KMS-11 (cell line): ENCODE measurements at regions not wholly inside any gene's neighbourhood (a gene's known extent, or its start where the extent isn't known, plus 50 kb on each side); places are given as distances from the start of the nearest gene placed in this dataset.

ENCODE experiments used
- H2AFZ ChIP-seq: fragments of 200-600 bp; sonication (generic); 2 replicates; pipeline ENCODE4 v1.6.1; 2016; ENCODE audit warnings: antibody characterized with exemption, mixed run types, low read depth
- H3K27ac ChIP-seq: fragments of 200-600 bp; sonication (generic); 2 replicates; pipeline ENCODE4 v1.6.1; 2016; ENCODE audit warnings: mild to moderate bottlenecking, mixed run types
- H3K27me3 ChIP-seq: fragments of 200-600 bp; sonication (generic); 2 replicates; pipeline ENCODE4 v1.6.1; 2017; ENCODE audit warnings: mild to moderate bottlenecking, low read depth, mixed run types, moderate library complexity; ENCODE audit not compliant: insufficient read depth
- H3K36me3 ChIP-seq: fragments of 200-600 bp; sonication (generic); 2 replicates; pipeline ENCODE4 v1.6.1; 2017; ENCODE audit warnings: mild to moderate bottlenecking, mixed run types; ENCODE audit not compliant: insufficient read depth
- H3K4me1 ChIP-seq: fragments of 200-600 bp; sonication (generic); 2 replicates; pipeline ENCODE4 v1.6.1; 2016; ENCODE audit warnings: mild to moderate bottlenecking, low read depth, mixed run types; ENCODE audit not compliant: poor library complexity, severe bottlenecking
- H3K4me2 ChIP-seq: fragments of 200-600 bp; sonication (generic); 2 replicates; pipeline ENCODE4 v1.7.0; 2016; ENCODE audit warnings: mild to moderate bottlenecking, mixed run types
- H3K4me3 ChIP-seq: fragments of 200-600 bp; sonication (generic); IDR thresholded peaks from 2 replicates; pipeline ENCODE4 v1.6.1; 2017; ENCODE audit warnings: low read depth, low read length, mixed read lengths; ENCODE audit not compliant: insufficient read depth
- H3K79me2 ChIP-seq: fragments of 200-600 bp; sonication (generic); 2 replicates; pipeline ENCODE4 v1.6.1; 2016; ENCODE audit warnings: low read depth, mixed run types; ENCODE audit not compliant: insufficient read depth
- H3K9ac ChIP-seq: fragments of 200-600 bp; sonication (generic); 2 replicates; pipeline ENCODE4 v1.6.1; 2016; ENCODE audit warnings: mild to moderate bottlenecking, mixed run types
- H4K20me1 ChIP-seq: fragments of 200-600 bp; sonication (generic); 2 replicates; pipeline ENCODE4 v1.6.1; 2016; ENCODE audit warnings: mild to moderate bottlenecking, mixed run types; ENCODE audit not compliant: insufficient read depth
- TF ChIP-seq, protein P1 (sequence below): fragments of 200-600 bp; sonication (generic); conservative IDR thresholded peaks from 2 replicates; pipeline ENCODE4 v1.6.1; 2017; ENCODE audit warnings: low read depth, mild to moderate bottlenecking, antibody characterized with exemption, low read length, moderate library complexity, mixed read lengths

GRCh38 chr15:46685096-46685495 is 1032.2 kb upstream of the SEMA6D start:
- H3K4me2 ChIP-seq: no peak overlapping the region
- H3K27ac ChIP-seq: no peak overlapping the region
- H3K9ac ChIP-seq: no peak overlapping the region
- H4K20me1 ChIP-seq: no peaks in the 10 kb centered on the region
- H2AFZ ChIP-seq: no peak overlapping the region
- H3K79me2 ChIP-seq: no peaks in the 10 kb centered on the region
- H3K27me3 ChIP-seq: no peaks in the 10 kb centered on the region
- no peaks in the 10 kb centered on the region for H3K36me3 ChIP-seq
- H3K4me1 ChIP-seq: peaks cover 1% of the 10 kb centered on the region
- TF ChIP-seq, protein P1, sequence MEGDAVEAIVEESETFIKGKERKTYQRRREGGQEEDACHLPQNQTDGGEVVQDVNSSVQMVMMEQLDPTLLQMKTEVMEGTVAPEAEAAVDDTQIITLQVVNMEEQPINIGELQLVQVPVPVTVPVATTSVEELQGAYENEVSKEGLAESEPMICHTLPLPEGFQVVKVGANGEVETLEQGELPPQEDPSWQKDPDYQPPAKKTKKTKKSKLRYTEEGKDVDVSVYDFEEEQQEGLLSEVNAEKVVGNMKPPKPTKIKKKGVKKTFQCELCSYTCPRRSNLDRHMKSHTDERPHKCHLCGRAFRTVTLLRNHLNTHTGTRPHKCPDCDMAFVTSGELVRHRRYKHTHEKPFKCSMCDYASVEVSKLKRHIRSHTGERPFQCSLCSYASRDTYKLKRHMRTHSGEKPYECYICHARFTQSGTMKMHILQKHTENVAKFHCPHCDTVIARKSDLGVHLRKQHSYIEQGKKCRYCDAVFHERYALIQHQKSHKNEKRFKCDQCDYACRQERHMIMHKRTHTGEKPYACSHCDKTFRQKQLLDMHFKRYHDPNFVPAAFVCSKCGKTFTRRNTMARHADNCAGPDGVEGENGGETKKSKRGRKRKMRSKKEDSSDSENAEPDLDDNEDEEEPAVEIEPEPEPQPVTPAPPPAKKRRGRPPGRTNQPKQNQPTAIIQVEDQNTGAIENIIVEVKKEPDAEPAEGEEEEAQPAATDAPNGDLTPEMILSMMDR: no peak
- H3K4me3 ChIP-seq: no peak overlapping the region

DNA sequence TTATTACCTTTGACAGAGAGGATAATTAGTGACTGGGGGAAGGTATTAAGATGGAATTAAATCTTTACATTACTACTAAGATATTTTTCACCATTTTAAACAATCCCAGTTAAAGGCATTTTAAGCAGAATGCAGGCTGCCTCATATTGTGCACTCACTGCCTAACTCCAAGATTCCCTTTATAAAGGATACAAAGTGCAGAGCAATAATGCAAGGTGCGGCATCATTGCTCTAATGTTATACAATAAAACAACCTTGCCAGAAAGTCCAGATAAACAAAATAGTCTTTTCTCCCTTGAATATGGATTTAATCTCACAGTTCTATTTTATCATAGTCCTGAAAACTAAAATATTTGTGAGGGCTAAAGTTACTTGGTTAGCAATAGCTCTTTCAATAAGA is 1031.6 kb upstream of the SEMA6D start:
- no peak overlapping the region for H3K4me2 ChIP-seq
- H3K36me3 ChIP-seq: no peaks in the 10 kb centered on the region
- H3K27ac ChIP-seq: no peak overlapping the region
- TF ChIP-seq, protein P1: no peak
- H2AFZ ChIP-seq: no peak overlapping the region
- H3K9ac ChIP-seq: no peak overlapping the region
- no peaks in the 10 kb centered on the region for H4K20me1 ChIP-seq
- H3K79me2 ChIP-seq: no peaks in the 10 kb centered on the region
- no peak overlapping the region for H3K4me3 ChIP-seq
- peaks cover 6% of the 10 kb centered on the region for H3K4me1 ChIP-seq
- H3K27me3 ChIP-seq: no peaks in the 10 kb centered on the region

DNA sequence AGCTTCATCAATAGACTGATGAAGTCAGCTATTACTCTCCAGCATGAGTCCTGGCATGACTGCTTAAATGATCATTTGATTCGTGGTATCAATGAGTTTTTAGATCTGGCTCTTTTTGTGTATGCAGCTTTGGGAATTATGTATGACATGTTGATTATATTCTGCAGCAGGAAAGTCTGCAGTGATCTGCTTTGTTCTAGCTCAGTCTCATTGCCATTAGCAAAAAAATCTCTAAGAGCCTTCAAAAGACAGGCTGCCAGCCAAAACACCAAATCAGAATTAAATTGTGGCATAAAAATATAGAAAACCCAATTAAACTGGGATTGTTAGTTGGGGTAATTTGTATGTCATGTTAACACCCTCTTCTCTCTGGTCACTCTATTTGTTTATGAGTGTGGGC is 1021.0 kb upstream of the SEMA6D start:
- Histone ChIP-seq H4K20me1 (no peaks in the 10 kb centered on the region), H3K36me3 (no peaks in the 10 kb centered on the region), H2AFZ (no peak overlapping the region), H3K27ac (no peak overlapping the region), H3K4me3 (no peak overlapping the region), H3K9ac (no peak overlapping the region), H3K4me1 (peaks cover 38% of the 10 kb centered on the region), H3K4me2 (no peak overlapping the region), H3K27me3 (no peaks in the 10 kb centered on the region), H3K79me2 (no peaks in the 10 kb centered on the region)
- TF ChIP-seq, protein P1: no peak

- Histone ChIP-seq H2AFZ (no peak overlapping the region), H3K27me3 (no peaks in the 10 kb centered on the region), H3K4me2 (no peak overlapping the region), H3K36me3 (no peaks in the 10 kb centered on the region), H4K20me1 (no peaks in the 10 kb centered on the region), H3K79me2 (no peaks in the 10 kb centered on the region), H3K27ac (no peak overlapping the region), H3K4me1 (peaks cover 60% of the 10 kb centered on the region), H3K9ac (no peak overlapping the region), H3K4me3 (no peak overlapping the region)
- TF ChIP-seq, protein P1: no peak
Observed at GRCh38 chr15:46701346-46701745, 1016.0 kb upstream of the SEMA6D start.
